A549 (cell line): ENCODE measurements at regions not wholly inside any gene's neighbourhood (a gene's known extent, or its start where the extent isn't known, plus 50 kb on each side); places are given as distances from the start of the nearest gene placed in this dataset.

Experiments used
- ATAC-seq, 2 experiments: fragments of 200-7000 bp in 1 of 2; fragments of >200 bp in 1 of 2; cut with Nextera tagmentation in 1 of 2; cut with Tn5 transposase in 1 of 2; 3 replicates each; pipeline versions ENCODE4 v1.8.0 to v1.9.1; 2018 to 2020; ENCODE audit warnings: mild to moderate bottlenecking in 1 of 2, moderate library complexity in 1 of 2
- CTCF ChIA-PET: fragments of 300-600 bp; sonication (Branson Sonifier 250); formaldehyde crosslinking; extraction: SDS; loops from one replicate; lab custom pipeline; 2021; ENCODE audit warnings: antibody characterized with exemption, inconsistent platforms; lab: Yijun Ruan, JAX
- POLR2A ChIA-PET: fragments of 350-600 bp; formaldehyde crosslinking; extraction: SDS; loops from one replicate; lab custom pipeline; 2021; ENCODE audit warnings: antibody characterized with exemption, inconsistent platforms; lab: Yijun Ruan, JAX
- DNase-seq, 2 experiments: peaks; one replicate each; pipeline versions ENCODE4 v3.0.0 to v3.0.0-alpha.2; 2011 to 2016; ENCODE audit warnings: low read depth in 1 of 2, low spot score in 1 of 2
- FAIRE-seq: peaks from 2 replicates; lab custom pipeline; 2011; peaks lifted over from hg19 to GRCh38; lab: Jason Lieb, UNC
- H3K27ac ChIP-seq, 2 experiments: fragments of >200 bp; sonication (Bioruptor Twin); formaldehyde crosslinking; 3 replicates each; pipeline ENCODE4 v1.5.1; 2016 to 2017
- H3K4me1 ChIP-seq: fragments of >200 bp; sonication (Bioruptor Twin); formaldehyde crosslinking; 3 replicates; pipeline ENCODE4 v1.6.1; 2016
- H3K4me2 ChIP-seq: fragments of >200 bp; sonication (Bioruptor Twin); formaldehyde crosslinking; 3 replicates; pipeline ENCODE4 v1.6.1; 2016
- H3K4me3 ChIP-seq: fragments of >200 bp; sonication (Bioruptor Twin); formaldehyde crosslinking; 3 replicates; pipeline ENCODE4 v1.5.1; 2016
- H3K9me3 ChIP-seq: fragments of >200 bp; sonication (Bioruptor Twin); formaldehyde crosslinking; 3 replicates; pipeline ENCODE4 v1.6.1; 2016
- CHD2 ChIP-seq: fragments of 150-350 bp; IDR thresholded peaks from 2 replicates; pipeline ENCODE4 v1.6.1; 2014; ENCODE audit warnings: low read length; ENCODE audit not compliant: partially characterized antibody
- CHD4 ChIP-seq: fragments of 200-600 bp; sonication (generic); IDR thresholded peaks from 2 replicates; pipeline ENCODE4 v1.6.1; 2016; ENCODE audit warnings: antibody characterized with exemption, mild to moderate bottlenecking, borderline replicate concordance
- CTCF ChIP-seq: fragments of >200 bp; sonication (Bioruptor Twin); formaldehyde crosslinking; IDR thresholded peaks from 3 replicates; pipeline ENCODE4 v1.5.1; 2016
- E2F6 ChIP-seq: IDR thresholded peaks from 2 replicates; pipeline ENCODE4 v1.6.1; 2012; ENCODE audit warnings: low read depth, borderline replicate concordance
- EHF ChIP-seq: fragments of 250-450 bp; sonication (Bioruptor Pico); IDR thresholded peaks from 2 replicates; pipeline ENCODE4 v1.5.0; 2020; ENCODE audit warnings: mild to moderate bottlenecking
- FOXS1 ChIP-seq: fragments of 250-450 bp; sonication (Bioruptor Pico); IDR thresholded peaks from 2 replicates; pipeline ENCODE4 v1.5.0; 2020; ENCODE audit warnings: mild to moderate bottlenecking, moderate library complexity
- HOXA7 ChIP-seq: fragments of 250-450 bp; sonication (Bioruptor Pico); IDR thresholded peaks from 2 replicates; pipeline ENCODE4 v1.5.0; 2020; ENCODE audit warnings: mild to moderate bottlenecking, moderate library complexity
- HOXB5 ChIP-seq: fragments of 250-450 bp; sonication (Bioruptor Pico); IDR thresholded peaks from 2 replicates; pipeline ENCODE4 v1.5.0; 2020; ENCODE audit warnings: mild to moderate bottlenecking, moderate library complexity
- JUN ChIP-seq, 2 experiments: fragments of >200 bp; sonication (Bioruptor Twin); formaldehyde crosslinking; IDR thresholded peaks; 2 replicates in 1 of 2; 3 replicates in 1 of 2; pipeline ENCODE4 v1.6.1; 2016 to 2017
- JUNB ChIP-seq: fragments of >200 bp; sonication (Bioruptor Twin); formaldehyde crosslinking; IDR thresholded peaks from 2 replicates; pipeline ENCODE4 v1.6.1; 2016
- KDM1A ChIP-seq: fragments of 200-600 bp; sonication (generic); IDR thresholded peaks from 2 replicates; pipeline ENCODE4 v1.6.1; 2016; ENCODE audit warnings: low read depth, mild to moderate bottlenecking
- MAX ChIP-seq: IDR thresholded peaks from 2 replicates; pipeline ENCODE4 v1.6.1; 2012
- NPAS2 ChIP-seq: fragments of 250-450 bp; sonication (Bioruptor Pico); IDR thresholded peaks from 2 replicates; pipeline ENCODE4 v1.8.0; 2022; ENCODE audit warnings: mild to moderate bottlenecking, moderate library complexity, borderline replicate concordance
- POLR2A ChIP-seq: IDR thresholded peaks from 2 replicates; pipeline ENCODE4 v1.6.1; 2012; ENCODE audit warnings: mild to moderate bottlenecking, low read length
- RARB ChIP-seq: fragments of 250-450 bp; sonication (Bioruptor Pico); IDR thresholded peaks from 2 replicates; pipeline ENCODE4 v1.8.0; 2021; ENCODE audit warnings: mild to moderate bottlenecking, moderate library complexity
- RFX5 ChIP-seq: fragments of 450-650 bp; IDR thresholded peaks from 2 replicates; pipeline ENCODE4 v1.7.1; 2014; ENCODE audit warnings: antibody characterized with exemption, mild to moderate bottlenecking, moderate library complexity
- SMC3 ChIP-seq: fragments of >200 bp; sonication (Bioruptor Twin); formaldehyde crosslinking; IDR thresholded peaks from 3 replicates; pipeline ENCODE4 v1.6.1; 2018; ENCODE audit warnings: inconsistent platforms
- SREBF2 ChIP-seq: fragments of 450-650 bp; IDR thresholded peaks from 2 replicates; pipeline ENCODE4 v1.6.1; 2014; ENCODE audit warnings: mild to moderate bottlenecking, moderate library complexity
- TFCP2L1 ChIP-seq: fragments of 250-450 bp; sonication (Bioruptor Pico); IDR thresholded peaks from 2 replicates; pipeline ENCODE4 v1.5.0; 2021; ENCODE audit warnings: mild to moderate bottlenecking
- ZC3H11A ChIP-seq: fragments of 450-650 bp; IDR thresholded peaks from 2 replicates; pipeline ENCODE4 v1.6.1; 2014; ENCODE audit warnings: antibody characterized with exemption, mild to moderate bottlenecking
- ZNF302 ChIP-seq: fragments of 250-450 bp; sonication (Bioruptor Pico); IDR thresholded peaks from 2 replicates; pipeline ENCODE4 v1.9.0; 2021; ENCODE audit warnings: inconsistent platforms, mild to moderate bottlenecking, moderate library complexity
- ZSCAN20 ChIP-seq: fragments of 250-450 bp; sonication (Bioruptor Pico); IDR thresholded peaks from 2 replicates; pipeline ENCODE4 v1.8.0; 2022; ENCODE audit warnings: mild to moderate bottlenecking, moderate library complexity
- WGBS: methylation state at CpG from one replicate; pipeline ENCODE4 v1.1.6; 2017; ENCODE audit errors: missing lambda C conversion rate; 5-methylcytosine and 5-hydroxymethylcytosine counted together

- TF ChIP-seq TFCP2L1 (CRISPR knock-in tag) (no peak), FOXS1 (CRISPR knock-in tag) (no peak), RARB (CRISPR knock-in tag) (no peak), ZNF302 (CRISPR knock-in tag) (no peak), CHD2 (no peak), ZSCAN20 (CRISPR knock-in tag) (no peak), MAX (no peak), POLR2A (no peak)
These were observed 164.6 kb downstream of the CYLD start (continued) for GRCh38 chr16:50906454-50906853.

GRCh38 chr16:50902457-50902856 is 160.6 kb downstream of the CYLD start:
- ATAC-seq (no peak), FAIRE-seq (no peak), DNase-seq (no peak)
- no peak for TF ChIP-seq E2F6
- TF ChIP-seq JUNB = no peak
- no peak for TF ChIP-seq EHF (CRISPR knock-in tag)
- no peak for TF ChIP-seq ZNF302 (CRISPR knock-in tag)
- no peak for TF ChIP-seq SMC3
- TF ChIP-seq ZC3H11A = no peak
- no peak for TF ChIP-seq CTCF
- no peak for TF ChIP-seq CHD4
- no peaks in the 10 kb centered on the region for H3K9me3 ChIP-seq
- no peaks in the 10 kb centered on the region for H3K4me1 ChIP-seq
- ChIA-PET CTCF (interaction anchor here (1.1 kb wide), 1 partner anchor 96 kb away, joined by 4 read pairs; no protein-coding TSS in a partner anchor), POLR2A (no interaction called here)
- no peak overlapping the region for H3K4me3 ChIP-seq
- no peak overlapping the region for H3K4me2 ChIP-seq
- H3K27ac ChIP-seq = no peak overlapping the region
- 0% methylated on average over 1 of the region's 1 CpG for WGBS

GRCh38 chr16:50901062-50901461 is 159.2 kb downstream of the CYLD start:
- no peak for DNase-seq
- Histone ChIP-seq H3K4me1 (no peaks in the 10 kb centered on the region), H3K27ac (no peak overlapping the region), H3K4me3 (no peak overlapping the region), H3K4me2 (no peak overlapping the region), H3K9me3 (no peaks in the 10 kb centered on the region)
- POLR2A ChIA-PET = no interaction called here
- CTCF ChIA-PET = no interaction called here
- ATAC-seq = no peak
- TF ChIP-seq HOXA7 (CRISPR knock-in tag) (no peak), KDM1A (no peak), JUN (IDR thresholded peaks at IDR 0.05) (no peak), E2F6 (no peak), TFCP2L1 (CRISPR knock-in tag) (no peak), NPAS2 (CRISPR knock-in tag) (no peak), HOXB5 (CRISPR knock-in tag) (no peak), RFX5 (no peak), SREBF2 (no peak)
- 0% methylated on average over 2 of the region's 2 CpGs for WGBS
- FAIRE-seq = no peak
